ENCODE measurements at regions not wholly inside any gene's neighbourhood (a gene's known extent, or its start where the extent isn't known, plus 50 kb on each side); places are given as distances from the start of the nearest gene placed in this dataset.

DNA sequence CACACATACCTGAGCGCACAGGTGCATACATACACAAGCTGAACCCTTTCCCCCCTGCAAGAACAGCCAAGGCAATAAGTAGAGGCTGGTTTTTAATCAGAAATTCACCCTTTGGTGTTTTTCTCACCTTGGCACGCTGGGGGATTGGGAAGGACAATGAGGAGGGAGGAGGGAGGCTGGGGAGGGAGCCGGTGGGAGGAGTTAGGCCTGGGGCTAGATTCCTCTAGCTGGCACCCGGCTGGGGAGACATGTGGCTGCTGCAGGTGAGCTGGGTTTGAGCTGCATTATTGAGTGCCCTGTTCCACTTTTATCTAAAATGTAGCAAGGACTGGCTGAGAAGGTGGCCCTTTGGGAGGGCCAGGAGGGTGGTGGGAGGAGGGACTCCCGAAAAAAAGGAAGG, 97.8 kb upstream of the CSF3R start:
- TF ChIP-seq ZFX (IDR thresholded peaks at IDR 0.05): no peak
- no peak for TF ChIP-seq CTCF (conservative IDR thresholded peaks at IDR 0.05)

DNA sequence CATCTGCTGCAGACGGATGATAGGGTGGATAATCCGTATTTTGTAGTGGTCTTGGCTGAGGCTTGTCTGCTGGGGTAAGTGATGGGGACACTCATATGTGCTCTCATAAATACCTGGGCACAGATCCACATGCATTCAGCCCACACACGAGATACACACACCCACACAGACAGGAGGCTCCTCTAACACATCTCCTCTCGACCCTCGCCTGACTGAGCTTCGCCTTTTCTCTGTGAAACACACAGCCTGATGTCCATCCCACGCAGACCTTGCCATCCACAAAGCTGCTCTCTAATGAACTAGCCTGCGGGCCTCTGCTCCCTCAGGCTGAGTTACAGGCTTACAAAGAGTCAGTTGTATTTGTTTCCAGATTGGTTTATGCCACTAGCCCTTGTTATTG, 96.3 kb upstream of the CSF3R start:
- no peak for TF ChIP-seq CTCF (conservative IDR thresholded peaks at IDR 0.05)
- TF ChIP-seq ZFX (IDR thresholded peaks at IDR 0.05): no peak
- no peak overlapping the region for H3K27ac ChIP-seq

More for the DNA sequence above, 97.8 kb upstream of the CSF3R start:
- H3K27ac ChIP-seq: no peak overlapping the region

DNA sequence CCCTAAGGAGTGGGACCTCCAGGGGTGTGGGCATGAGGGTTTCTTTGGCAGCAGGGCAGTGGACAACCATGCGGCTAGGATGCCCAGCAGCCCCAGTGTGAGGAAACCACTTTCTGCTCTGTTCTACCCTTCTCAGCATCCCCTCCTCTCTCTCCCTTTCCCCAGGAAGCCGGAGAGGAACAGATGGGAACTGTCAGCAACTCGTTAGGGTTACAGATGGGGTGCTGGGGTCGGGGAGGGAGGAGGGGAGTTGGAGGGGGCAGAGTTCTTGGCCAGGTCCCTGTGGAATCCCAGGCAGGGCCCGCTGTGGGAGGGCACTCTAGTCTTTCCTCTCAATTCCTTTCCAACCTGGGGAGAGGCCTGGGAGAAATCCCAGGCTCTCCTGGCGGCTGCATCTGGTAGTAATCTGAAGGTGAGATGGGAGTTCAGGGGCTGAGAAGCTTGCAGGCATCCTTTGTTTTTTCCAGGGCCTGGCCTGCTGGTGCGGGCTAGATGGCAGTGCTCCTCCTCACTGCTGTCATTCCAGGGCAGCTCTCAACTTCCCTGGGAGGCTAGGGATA, 93.9 kb upstream of the CSF3R start:
- TF ChIP-seq CTCF (conservative IDR thresholded peaks at IDR 0.05): no peak
- TF ChIP-seq ZFX (IDR thresholded peaks at IDR 0.05): no peak
- H3K27ac ChIP-seq: no peak overlapping the region

DNA sequence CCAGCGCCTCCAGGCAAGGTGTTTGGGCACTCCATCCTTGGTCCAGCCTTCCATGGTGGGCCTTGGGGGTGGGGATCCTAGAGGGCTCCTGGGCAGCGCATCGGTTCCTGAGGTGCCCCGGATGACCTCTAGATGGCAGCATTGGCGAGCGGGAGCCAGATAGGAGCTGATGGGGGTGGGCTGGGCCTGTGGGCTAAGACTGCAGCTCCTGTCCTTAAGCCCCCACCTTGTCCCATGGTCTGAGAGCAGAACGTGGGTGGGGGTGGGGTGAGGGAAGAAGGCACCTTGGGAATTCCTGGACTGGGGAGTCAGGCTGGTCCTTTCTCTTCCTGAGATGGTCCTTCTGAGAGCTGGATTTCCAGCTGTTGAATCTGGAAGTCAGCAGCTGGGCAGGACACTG, 93.4 kb upstream of the CSF3R start:
- H3K27ac ChIP-seq: no peak overlapping the region
- TF ChIP-seq ZFX (IDR thresholded peaks at IDR 0.05) (no peak), CTCF (conservative IDR thresholded peaks at IDR 0.05) (peak; percentile 95)

- no peak for TF ChIP-seq ZFX (IDR thresholded peaks at IDR 0.05)
- no peak for TF ChIP-seq CTCF (conservative IDR thresholded peaks at IDR 0.05)
- H3K27ac ChIP-seq: no peak overlapping the region
Measured at GRCh38 chr1:36573445-36573844, 90.7 kb upstream of the CSF3R start.

DNA sequence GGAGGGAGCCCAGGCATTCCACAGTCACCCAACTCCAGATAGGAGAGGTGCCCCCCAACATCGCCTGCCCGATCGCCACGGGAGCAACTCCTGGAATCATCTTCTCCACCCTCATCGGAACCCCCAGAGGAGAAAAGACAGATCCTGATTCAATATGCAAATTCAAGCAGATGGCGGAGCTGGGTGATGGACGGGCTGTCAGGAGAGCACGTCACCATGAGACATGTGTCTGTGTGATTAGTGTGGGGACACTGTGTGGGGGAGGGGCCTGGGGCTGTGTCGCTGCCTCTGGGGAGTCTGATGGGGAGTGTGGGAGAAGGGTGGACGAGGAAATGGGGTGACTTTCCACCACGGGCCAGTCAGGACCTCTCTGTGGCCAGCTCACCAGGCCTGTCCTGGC, 90.2 kb upstream of the CSF3R start:
- no peak overlapping the region for H3K27ac ChIP-seq
- TF ChIP-seq ZFX (IDR thresholded peaks at IDR 0.05) (no peak), CTCF (conservative IDR thresholded peaks at IDR 0.05) (no peak)

GRCh38 chr1:36572142-36572715, 89.5 kb upstream of the CSF3R start:
- H3K27ac ChIP-seq: no peak overlapping the region
- TF ChIP-seq ZFX (IDR thresholded peaks at IDR 0.05) (no peak), CTCF (conservative IDR thresholded peaks at IDR 0.05) (no peak)

Data from C4-2B (cell line).